ENCODE measurements at regions not wholly inside any gene's neighbourhood (a gene's known extent, or its start where the extent isn't known, plus 50 kb on each side); places are given as distances from the start of the nearest gene placed in this dataset.

GRCh38 chr13:68078469-68078868 is 848.3 kb upstream of the PCDH9 start (continued):
- no peak for TF ChIP-seq RAD21 (IDR thresholded peaks at IDR 0.05 in 1 of 2, conservative IDR thresholded peaks at IDR 0.05 in 1 of 2; ENCODE audit: low read depth in 2 of 2, low read length in 2 of 2)

All from H1 (cell line).